GM18868 (cell line): ENCODE measurements at regions not wholly inside any gene's neighbourhood (a gene's known extent, or its start where the extent isn't known, plus 50 kb on each side); places are given as distances from the start of the nearest gene placed in this dataset.

ENCODE experiments used
- ATAC-seq: cut with Tn5 transposase; IDR thresholded peaks from one replicate; pipeline ENCODE4 v1.9.1; 2021; ENCODE audit warnings: mild to moderate bottlenecking, moderate library complexity; ENCODE audit not compliant: unreplicated experiment

DNA sequence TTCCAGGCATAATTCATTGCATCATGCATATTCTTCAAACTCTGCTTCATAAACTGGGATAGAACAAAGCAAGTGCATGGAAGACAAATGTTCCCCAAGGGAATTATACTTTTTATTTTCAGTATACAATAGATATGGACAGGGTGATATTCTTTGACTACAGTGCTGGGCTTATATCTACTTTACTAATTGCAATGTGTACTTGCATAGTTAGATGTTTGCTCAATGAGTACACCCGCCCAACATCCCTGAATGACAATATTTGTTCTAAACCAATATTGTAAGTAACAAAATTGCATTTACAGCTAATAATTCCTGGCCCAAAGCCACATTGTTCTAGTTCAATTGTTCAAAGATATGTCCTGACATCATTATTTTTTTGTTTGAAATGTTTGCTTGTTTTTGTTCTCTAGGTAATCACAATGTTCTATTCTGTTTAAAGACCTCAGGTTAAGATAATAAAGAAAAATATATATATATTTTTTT is 171.4 kb downstream of the PTN start:
- ATAC-seq, result no peak

DNA sequence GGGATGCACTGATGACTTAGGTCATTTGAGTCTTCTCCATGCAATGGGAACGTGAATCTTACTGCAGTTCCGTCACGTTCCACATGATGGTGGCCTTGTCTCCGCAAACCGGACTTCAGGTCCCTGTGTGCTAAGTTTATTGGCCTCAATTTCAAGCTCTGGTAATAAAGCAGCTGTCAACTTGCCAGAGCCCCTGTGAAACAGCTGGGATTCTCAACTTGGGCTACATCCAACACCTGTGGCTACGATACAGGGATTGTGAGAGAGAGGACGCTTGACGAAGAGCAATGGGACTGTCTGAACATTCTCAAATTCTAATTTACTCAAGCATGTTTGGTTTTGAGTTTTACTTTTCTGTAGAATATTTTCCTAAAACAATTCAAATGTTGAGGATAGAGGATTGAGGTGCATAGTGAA is 174.2 kb downstream of the PTN start:
- ATAC-seq, result peak; percentile 69

DNA sequence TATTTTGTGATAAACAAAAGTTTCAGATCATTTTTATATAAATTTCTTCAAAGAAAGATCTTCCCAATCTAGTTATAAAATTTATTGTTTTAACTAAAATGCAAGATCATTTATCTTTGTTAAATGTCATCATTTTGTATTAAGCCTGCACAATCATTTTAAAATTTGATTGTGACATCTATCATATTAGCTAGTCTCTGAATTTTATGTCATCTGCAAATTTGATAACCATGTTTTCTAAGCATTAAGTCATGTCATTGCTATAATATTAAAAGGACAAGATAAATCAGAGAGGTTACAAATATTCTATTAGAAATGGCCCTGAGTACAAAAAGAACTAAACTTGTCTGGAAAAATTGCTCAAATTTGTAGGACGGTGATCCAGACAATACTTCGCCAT is 175.9 kb downstream of the PTN start:
- no peak for ATAC-seq

DNA sequence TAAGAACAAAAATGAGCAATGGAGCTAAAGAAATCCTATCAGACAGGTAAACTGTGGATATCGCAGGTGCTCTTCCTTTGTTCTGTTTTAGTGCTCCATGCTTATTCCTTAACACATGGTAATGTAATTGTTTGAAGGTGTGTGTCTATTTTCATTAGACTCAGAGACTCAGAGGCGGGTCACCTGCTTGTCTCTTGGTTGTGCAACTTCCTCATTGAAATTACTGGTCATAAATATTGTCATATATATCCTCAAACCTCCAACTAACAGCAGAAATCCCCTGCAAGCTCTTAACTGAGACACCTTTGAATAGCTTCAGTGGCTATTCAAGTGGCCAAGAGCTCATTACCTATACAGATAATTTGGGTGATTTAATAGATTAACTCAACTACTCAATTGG is 177.2 kb downstream of the PTN start:
- ATAC-seq, result no peak

DNA sequence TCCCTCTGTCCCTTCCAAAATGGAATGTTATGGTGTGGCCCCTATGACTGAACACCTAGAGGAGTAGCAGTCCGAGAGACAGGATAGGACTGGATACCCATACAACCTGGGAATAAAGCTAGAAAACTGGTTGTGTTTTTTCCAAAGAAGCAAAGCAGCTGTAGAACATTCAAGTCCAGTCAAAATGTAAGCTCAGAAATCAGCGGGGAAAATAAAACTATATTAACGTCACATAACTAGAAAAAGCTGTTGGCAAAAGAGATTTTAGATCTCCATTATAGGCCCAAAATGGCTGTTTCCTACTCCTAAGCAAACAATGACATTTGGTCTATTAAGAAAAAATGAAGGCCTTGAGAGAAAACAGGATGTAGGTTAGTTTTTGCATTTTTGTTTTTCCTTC is 177.7 kb downstream of the PTN start:
- ATAC-seq, result no peak

DNA sequence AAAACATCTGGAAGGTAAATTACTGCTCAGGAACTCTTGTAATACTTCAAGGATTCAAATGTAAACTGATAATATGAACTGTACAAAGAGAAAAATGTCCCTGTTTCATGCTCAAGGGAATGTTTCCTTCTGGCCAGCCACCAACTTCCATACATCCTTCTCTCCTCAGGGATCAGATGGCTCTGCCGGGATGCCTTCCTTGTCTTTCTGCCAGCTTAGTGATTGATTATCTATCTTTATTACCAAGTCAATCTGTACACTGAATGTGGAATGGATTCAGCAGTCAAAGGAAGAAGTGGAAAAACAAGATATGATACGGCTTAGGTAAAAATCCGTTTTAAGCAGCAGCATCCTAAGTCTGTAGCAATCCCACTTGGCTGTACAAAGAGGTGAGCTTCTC is 178.3 kb downstream of the PTN start:
- no peak for ATAC-seq

DNA sequence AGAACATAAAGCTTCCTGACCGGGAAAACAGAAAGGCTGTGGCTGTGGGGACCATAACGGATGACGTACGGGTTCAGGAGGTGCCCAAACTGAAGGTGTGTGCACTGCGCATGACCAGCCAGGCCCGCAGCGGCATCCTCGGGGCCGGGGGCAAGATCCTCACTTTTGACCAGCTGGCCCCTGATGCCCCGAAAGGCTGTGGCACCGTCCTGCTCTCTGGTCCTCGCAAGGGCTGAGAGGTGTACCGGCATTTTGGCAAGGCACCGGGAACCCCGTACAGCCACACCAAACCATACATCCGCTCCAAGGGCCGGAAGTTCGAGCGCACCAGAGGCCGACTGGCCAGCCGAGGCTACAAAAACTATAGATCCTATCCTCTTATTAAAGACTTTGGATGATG is 179.3 kb downstream of the PTN start:
- no peak for ATAC-seq

DNA sequence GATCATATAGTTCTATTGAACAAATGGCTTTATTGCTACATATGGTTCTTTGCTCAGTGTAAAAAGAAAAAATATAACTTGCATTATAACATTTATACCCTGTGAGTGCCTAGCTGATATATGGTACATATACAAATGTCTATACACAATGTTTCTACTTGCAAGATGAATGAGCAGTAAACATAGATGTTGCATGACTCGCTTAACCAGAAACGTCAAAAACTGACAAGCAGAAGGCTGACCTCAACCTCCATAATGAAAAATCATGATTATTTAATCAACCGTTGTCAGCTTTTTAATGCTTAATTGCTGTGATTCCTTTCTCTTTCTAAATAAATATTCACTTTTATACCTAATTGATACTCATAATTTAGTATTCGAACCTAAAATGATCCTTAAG is 183.3 kb downstream of the PTN start:
- ATAC-seq, result no peak

DNA sequence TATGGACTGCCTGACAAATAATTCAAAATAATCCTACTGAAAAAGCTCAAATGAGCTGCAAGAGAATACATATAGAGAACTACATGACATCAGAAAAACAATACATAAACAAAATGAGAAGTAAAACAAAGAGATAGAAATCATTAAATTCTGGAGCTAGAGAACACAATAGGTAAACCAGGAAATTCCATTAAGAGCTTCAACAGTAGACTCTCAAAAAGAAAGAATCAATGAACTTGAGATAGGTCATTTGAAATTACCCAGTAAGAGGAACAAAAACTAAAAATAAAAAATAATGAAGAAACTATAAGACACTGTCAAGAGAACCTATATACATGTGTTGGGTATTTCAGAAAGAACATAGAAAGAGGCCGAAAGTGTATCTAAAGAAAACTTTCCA is 186.3 kb downstream of the PTN start:
- ATAC-seq, result no peak

DNA sequence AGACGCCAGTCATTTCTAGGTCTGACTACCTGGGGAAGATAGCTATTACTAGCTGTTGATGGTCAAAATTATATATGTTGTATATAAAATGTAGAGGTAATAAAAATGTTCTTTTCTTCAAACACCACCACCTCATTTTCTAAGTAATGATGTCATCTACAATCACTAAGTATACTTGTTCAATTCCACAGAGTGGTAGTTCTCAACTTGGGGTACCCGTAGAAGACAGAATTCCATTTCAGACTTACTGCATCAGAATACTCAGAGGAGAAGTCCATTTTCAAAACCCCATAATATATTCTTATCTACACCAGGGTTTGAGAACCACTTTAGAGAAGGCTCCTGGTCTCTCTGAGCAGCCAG is 191.9 kb downstream of the PTN start:
- no peak for ATAC-seq

DNA sequence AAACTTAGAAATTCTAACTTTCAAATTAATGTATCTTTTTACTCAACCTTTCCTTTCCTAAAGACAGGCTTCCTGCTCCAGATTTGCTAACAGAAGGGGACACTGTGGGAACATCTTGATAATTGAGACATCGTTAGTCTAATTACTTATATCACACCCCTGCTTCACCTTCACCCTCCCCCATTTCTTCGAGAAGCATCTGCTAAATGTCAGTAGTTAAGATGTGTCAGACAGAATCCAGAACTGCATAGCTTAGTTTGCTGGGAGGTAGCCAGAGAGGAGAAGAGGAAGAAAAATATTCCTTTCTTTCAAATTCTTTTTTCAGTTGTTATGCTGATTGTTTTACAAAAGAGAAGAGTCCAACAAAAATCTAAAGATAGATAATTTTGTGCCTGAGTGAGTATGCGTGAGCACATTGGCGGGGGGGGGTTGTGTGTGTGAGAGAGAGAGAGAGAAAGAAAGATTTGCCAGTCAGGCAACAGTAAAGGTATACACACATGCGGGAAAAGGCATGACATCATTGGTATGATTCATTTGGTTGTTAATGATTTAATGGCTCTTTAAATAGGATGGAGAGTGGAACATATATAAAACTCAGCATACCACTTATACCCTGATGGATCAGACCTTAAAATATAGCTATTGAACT is 192.4 kb downstream of the PTN start:
- ATAC-seq, result no peak

DNA sequence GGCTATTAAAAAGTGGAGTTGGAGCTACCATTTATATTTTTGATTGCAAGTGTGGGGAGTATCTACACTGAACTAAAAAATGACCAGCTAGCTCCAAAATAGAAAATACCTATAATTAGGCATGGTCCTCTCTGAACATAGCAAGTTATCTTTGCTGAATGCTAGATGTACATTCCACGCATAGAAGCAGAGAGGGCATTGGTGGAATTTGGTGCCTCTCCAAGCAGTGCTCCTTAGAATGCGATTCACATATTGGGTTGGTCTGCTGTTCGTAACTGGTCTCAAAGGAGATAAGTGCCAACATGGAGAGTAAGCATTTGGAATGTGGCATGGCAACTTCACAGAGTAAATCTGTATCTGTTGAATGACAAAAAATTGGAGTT is 196.2 kb downstream of the PTN start:
- ATAC-seq, result no peak

DNA sequence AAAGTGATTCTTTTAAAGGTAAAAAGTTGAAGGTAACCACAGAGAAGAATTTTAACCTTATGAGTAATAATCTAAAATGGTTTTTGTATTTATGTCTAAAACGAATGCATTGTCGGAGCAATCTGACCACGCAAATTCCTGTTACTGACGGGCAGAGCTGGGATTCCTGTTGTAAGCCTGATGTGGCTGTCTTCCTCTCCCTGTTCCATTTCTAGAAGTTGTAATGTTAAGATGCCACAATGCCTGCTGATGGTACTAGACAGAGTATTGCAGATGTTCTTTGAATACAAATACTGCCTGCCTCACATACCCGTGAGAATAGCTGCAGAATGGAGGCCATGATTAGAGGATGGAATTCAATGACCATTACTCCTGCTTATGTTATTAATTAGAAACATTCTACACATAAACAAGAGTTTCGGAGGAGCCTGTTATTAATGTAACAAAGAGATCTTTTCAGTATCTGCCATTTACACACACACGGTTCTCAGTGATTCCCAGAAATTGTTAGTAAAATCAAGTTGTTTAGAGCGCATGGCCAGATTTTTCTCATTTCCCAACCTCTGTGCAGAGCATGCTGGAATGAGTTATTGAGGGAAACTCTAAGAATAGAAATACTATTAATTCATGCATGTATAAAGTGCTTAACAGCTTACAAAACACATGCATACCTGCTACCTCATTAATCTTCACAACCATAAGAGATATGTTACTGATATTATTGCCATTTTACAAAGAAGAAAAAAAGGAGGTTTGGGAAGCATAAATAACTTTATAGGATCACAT is 196.8 kb downstream of the PTN start:
- no peak for ATAC-seq

DNA sequence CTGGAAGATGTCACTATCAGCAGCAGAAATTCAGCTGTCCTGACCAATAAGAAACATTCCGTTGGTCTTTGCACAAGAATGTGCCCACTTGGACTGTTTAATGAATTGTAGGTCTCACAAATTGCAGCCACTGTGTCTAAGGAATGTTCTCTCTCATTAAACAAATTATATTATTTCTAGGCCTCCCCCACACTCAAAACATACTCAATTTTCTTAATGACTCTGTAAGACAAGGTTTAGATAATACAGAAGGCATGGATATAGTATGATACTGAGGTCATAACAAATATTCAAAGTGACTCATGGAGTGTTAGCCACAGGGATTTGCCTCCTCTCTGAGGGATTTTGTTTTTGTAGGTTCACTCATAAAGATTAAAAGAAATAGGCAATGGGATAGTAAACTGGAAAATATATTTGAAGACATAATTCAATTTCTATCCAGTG is 197.5 kb downstream of the PTN start:
- no peak for ATAC-seq

DNA sequence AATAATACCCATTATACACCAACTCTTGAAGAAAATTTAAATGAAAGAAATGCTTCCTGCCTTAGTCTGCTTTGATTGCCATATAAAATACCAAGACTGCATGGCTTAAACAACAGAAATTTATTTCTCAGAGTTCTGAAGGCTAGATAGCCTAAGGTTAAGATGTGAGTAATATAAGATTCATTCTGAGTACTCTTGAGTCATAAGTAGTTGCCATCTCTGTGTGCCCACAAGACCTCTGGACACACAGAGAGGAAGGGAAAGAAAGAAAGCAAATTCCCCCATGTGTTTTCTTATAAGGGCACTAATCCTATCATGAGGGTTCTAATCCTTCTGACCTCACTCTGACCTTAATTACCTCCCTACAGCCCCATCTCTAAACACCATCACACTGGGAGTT is 201.2 kb downstream of the PTN start:
- ATAC-seq, result no peak

DNA sequence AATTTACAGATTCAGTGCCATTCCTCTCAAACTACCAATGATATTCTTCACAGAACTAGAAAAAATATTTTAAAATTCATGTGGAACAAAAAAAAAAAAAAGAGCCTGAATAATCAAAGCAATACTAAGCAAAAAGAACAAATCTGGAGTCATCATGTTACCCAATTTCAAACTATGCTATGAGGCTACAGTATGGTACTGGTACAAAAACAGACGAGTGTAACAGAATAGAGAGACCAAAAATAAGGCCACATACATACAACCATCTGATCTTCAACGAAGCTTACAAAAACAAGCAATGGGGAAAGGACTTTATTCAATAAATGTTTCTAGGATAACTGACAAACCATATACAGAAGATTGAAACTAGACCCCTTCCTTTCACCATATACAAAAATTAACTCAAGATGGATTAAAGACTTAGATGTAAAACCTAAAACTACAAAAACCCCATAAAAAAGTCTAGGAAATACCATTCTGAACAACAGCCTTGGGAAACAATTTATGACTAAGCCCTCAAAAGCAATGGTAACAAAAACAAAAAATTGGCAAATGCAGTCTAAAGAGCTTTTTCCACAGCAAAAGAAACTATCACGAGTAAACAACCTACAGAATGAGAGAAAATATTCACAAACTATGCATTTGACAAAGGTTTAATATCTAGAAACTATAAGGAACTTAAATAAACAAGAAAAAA is 207.7 kb downstream of the PTN start:
- no peak for ATAC-seq

DNA sequence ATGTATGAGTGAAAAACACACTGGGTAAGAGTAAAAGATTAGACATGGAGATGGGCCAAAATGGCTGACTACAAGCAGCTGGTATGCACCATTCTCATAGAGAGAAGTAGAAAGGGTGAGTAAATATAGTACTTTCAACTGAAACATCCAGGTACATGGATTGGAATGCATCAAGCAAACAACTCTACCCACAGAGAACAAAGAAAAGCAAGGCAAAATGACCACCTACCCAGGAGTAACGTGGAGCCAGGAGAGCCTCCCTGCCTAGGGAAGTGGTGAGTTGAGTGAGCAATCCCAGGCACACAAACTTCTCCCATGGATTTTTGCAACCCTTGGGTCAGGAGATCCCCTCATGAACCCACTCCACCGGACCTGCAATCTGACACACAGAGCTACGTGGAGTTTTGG is 212.8 kb downstream of the PTN start:
- no peak for ATAC-seq

DNA sequence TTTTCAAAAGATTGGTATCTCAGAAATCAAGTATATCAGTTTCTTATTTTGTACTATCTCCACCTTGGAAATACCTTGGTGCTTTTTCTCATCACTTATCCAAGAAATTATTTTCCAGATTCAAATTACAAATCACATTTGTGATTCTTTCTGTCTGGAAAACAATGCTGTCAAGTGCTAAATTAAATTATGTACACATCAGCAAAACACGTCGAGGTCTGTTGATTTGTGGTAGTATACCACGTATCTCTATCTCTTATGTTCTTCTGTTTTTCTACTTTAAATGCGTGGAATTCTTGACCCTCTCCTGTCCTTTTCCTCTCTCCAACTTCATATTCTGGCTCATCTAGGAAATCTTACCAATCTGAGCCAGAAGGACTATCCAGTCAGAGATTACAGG is 214.5 kb downstream of the PTN start:
- no peak for ATAC-seq

DNA sequence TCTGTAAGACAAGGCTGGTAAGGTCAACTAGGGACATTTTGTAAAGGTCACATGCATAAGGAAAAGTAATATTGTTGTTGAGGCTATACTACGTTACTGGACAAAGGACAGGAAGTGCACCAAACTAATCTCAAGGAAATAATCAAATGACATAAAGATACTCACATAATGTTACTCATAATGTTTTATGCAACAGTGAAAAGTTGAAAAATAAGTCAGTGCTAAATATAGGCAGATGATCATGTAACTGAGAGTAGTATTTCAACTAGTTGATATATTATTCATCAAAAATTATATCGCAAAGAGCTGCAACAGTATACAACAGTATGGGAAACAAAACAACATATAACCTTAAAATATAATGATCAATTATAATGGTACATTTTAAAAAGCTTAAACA is 215.7 kb downstream of the PTN start:
- ATAC-seq, result no peak

DNA sequence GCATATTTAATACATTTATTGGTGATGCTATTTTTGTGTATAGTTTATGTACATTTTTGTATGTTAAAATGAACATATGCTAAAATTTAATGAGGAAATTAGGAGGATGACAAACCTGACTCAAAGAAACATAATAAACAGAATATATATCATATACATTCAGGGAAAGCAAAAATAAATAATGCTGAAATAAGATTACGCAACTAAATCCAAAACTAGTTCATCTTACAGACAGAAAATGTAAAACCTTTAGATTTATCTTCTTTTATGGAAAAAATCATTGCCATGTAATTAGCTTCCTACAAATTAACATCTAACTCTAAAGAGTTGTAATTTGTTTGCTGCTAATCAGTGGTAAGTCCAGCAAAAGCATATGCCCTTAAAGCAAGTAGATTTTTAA is 216.5 kb downstream of the PTN start:
- ATAC-seq, result no peak

DNA sequence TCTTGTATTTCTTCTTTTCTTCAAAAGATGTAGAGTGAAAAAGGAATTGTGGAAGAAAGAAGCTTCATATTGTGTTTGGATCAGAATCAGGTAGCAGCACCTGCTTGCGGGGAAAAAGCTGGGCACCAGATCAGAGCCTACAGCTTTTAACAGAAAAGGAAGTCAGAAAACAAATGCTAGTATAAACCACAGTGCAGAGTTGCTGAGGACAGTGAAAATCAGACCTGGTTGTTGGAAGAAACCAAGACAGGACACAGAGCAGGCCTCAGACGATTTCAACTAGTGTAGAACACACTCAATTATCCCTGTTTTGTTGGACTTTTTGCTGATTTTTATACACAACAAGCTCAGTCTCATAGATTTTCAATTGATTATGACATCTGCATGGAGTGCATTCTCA is 221.4 kb downstream of the PTN start:
- no peak for ATAC-seq

DNA sequence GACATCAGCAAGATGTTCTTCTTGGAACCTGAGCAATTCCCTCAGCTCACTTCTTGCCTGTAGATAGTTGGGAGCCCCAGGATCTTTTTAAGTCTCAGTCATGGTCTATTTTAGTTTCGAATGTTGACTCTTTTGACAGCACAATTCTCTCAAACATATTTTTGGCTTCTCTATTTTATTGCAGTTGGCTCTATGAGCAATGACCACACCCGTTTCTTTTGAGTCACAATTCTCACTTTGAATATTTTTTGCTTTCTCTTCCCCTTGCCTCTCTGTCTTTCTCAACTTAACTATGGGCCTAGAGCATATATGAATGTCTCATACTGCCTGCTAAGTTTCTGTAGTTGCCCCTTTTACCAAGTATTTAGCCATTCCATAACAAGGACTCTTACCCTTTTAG is 222.8 kb downstream of the PTN start:
- peak; percentile 98 for ATAC-seq
